GM19438 (cell line): ENCODE measurements at regions not wholly inside any gene's neighbourhood (a gene's known extent, or its start where the extent isn't known, plus 50 kb on each side); places are given as distances from the start of the nearest gene placed in this dataset.

Experiments
- ATAC-seq: cut with Tn5 transposase; IDR thresholded peaks from one replicate; pipeline ENCODE4 v1.9.1; 2021; ENCODE audit warnings: low read depth; ENCODE audit not compliant: unreplicated experiment

DNA sequence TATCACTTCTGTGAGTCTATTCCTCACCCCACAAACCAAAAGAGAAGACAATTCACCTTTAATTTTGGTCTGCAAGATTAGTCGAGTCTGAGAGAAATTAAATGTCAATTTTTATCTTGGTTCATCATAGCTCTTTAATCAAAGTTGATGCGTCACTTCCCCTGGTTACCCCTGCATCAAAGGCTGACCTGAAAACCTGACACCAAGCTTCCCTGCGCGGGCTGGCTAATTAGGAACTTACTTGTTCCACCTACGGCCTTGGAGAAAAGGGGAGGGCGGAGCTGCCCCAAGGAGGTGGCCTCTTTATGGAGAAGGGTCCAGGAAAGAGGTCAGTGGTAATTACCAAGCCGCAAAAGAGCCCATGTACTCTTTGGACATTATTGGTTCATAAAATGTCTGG is 218.4 kb downstream of the ARRDC4 start:
- no peak for ATAC-seq

DNA sequence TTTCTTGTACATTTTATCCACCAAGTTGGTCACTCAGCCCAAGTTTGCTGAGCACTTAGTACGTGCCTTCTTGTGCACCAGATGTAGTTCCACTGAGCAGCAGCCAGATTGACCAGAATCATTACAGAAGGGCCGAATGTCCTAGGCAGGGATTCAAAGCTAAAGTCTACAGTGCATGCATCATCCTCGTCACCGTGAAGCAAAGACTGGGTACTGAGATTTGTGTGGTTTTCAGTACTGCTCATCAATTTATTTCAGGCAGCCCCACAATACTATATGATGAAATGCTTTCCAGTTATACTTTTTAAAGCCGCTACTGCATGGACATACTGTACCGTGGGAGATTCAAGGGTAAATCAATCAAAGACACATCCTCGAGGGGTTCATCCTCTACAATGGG is 227.0 kb downstream of the ARRDC4 start:
- ATAC-seq = no peak

DNA sequence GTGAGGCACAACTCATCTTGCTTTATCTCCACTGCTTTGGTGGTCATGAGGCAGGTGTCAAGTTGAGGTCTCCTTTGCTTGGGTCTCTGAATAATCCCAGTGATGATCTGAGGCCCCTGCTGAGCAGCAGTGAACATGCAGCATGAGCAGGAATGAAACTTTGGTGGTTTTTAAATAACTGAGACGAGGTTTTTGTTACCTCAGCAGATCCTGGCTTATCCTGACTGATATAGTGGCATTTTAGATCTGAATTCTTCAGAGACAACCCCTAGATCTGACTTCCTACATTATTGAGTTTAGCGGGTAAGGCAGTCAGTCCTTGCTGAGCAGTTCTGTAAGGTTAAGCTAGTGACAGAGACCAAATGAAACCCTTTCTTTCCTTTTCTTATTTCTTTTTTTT is 230.4 kb downstream of the ARRDC4 start:
- no peak for ATAC-seq

DNA sequence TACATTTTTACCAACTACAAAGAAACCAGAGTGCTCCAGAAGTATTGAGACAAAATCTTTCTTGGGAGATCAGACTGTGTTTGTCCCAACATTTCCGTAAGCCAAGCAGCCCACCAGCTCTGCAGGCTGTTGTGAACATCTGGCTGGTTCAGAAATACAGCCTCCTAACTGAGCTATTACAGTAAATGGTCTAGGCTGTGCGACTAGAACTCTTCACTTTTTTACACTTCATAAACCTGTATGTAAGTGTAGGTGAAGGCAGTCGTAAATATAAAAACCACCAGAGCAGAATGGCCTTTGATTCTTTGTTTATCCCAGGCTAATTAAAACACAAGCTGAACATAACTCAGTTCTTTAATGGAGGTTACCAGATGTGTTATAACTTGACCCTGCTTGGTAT is 235.3 kb downstream of the ARRDC4 start:
- no peak for ATAC-seq

DNA sequence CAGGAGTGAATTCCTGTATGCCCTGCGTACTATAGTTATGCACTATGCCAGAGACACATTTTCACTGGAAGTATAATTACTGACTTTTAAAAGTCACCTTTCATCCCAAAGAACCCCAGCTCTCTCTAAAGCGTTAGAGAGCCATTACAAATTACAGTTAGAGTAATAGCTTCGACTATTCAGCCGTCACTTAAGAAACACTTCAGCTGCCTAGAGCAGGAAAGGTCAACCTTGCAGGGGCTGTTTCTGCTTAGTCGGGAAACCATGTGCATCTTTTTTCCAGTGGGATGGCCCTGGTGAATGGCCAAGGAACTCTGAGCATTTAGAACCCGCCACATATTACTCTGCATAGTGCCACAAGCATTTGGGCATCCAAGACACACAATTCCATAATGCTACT is 235.9 kb downstream of the ARRDC4 start:
- no peak for ATAC-seq

DNA sequence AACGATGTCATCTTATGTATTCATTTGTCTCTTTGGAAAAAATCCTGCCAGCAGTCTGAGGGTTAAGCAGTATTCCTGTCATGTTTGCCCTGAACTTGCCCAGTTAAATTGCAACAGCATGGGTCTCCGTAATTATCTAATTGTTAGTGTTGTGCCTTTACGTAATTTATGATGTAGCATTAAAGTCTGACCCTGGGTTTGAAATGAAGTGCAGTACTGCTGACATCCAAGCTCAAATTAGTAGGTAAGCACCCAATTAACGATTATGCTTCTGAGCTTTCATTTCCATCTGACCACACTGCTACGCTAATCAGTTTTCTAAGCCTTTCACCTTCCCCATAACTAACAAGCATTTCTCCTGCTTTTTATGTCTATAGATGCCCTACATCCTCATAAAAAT is 241.8 kb downstream of the ARRDC4 start:
- ATAC-seq = no peak

DNA sequence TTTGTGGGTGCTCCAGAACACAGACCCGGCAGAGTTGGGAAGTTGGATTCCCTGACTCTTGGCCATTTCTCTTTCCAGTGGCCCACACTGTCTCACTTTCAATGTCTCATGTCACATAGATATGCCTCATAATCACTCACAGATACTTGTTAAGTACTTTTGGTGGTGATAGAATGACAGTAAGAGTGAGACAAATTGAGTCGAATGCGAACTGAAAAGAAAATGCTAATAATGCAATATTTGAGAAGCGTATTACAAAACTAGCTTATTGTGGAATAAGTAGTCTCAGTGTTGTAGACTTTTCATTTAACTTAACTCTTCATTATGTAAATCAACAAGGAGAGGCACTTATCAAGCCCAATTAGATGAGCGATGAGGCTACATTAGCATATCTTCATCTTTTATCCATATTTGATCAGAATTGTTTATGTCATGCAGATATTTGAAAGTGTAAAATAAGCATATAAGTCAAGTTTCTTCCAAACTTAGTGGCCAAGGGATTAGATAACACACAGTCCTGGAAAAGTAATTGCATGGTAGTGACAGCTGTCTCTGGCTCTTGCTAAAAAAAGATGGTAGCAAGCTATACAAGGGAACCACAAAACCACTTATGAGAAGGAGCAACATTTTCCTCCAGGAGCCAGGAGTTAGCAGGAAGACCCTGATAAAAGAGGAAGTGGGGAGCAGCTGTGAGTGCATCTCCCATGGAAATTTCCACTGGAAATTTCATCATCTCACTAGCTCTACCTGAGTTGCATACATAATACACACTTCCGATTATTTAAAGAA is 243.6 kb downstream of the ARRDC4 start:
- no peak for ATAC-seq

DNA sequence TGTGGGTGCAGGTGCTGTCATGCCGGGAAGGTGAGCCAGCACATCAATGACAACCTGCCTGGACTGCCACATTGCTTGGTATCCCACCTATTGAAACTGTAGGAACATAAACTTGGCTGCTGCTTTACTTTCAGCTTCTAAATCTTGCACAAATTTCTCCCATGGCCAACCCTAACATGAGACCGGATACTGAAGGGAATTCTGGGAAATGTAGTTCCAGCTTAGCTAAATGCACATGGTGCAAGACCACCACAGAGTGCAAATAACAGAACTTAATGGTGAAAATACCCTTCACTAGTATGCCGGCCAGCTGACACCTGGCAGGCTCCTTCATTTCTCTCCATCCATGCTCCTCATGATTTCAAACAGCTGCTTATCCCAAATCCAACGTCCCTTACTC is 247.4 kb downstream of the ARRDC4 start:
- no peak for ATAC-seq

DNA sequence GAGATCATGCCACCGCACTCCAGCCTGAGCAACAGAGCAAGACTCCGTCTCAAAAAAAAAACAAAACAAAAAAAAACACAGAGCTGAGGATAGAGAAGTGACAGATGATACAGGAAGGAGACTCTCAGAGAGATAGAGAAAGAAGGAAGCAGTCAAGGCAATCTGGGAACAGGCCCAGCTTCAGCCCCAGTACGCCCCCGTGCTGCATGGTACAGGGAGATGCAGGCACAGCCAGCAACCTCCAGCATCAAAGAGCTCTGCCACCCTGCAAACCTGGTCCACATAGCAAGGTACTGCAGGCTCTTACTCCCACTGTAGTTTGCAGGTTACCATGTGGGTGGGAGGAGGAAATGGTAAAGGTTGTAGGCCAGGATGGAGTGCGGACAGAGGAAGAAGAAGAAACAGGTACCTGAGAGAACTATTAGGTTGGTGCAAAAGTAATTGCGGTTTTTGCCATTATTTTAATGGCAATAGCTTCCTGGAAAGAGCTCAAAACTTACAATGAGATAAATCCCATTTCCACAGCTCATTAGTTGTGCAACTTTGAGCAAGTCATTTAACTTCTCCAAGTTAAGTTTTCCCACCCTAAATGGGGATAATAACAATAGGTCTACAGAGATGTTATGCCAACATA is 253.0 kb downstream of the ARRDC4 start:
- ATAC-seq = no peak

DNA sequence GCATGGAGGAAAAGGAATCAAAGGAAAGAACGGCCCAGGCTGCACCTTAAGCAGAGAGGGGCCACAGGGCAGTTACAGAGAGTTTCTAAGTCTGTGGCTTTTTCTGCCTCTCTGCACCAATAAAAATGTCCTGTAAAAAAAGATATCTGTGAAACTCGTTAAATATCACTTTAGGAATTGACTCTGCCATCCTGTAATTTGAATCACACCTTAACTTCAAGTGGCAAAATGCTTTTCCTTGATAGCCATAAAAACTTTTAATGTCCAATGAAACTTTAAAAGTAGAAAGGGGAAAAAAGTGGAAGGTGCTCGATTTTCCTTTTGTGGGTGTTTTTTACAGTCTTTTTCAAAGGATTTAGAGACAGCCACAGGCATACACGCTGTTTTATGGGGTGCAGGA is 255.7 kb downstream of the ARRDC4 start:
- ATAC-seq = no peak

DNA sequence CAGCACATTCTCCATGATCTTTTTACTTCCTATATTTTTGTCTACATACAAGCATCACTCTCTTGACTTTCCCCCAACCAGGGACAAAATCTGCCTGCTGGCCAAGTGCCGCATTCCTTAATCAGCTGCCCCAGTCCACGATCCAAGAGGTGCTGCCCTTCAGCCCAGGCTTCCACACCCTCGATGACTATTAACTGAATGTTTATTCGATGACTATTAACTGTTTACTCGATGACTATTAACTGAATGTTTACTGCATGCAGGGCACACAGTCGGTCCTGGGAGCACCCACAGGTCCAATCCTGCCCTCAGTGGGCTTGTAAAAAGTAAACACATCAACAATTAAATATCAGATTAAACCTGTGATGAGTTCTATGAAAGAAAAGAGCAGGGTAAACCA is 256.9 kb downstream of the ARRDC4 start:
- no peak for ATAC-seq

DNA sequence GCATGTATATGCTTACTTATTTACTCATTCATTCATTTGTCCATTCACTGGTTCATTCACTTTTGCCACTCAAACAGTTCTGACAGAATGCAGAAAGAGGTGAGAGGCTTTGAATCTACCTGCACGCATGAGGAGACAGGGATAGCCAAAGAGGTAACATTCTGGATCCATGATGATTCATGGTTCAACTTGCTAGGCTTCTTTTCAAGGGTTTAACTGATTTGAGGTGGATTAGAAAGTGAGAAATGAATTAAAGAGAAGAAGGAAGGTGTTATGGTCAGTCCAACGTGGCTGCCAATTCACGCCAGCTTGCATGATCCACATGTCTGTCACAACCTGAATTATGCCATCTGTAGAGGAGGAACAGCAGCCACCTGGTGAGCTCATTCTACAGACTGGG is 260.6 kb downstream of the ARRDC4 start:
- no peak for ATAC-seq

DNA sequence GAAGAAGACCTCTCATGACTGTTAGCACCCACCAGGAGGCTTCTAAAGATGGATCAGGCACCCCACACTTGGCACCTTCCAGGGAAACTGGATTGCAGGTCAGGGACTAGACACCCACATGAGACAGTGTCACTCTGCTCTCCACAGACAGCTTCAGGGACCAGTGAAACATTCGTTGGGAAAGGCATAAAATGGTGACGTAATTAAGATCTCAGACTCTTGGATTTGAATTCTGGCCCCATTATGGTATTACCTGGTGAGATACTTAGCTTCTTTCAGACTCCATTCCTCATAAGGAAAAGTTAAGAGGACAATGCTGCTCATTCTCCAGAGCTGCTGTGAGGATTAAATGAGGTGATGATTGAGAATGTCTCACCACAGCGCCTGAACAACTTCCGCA is 261.1 kb downstream of the ARRDC4 start:
- no peak for ATAC-seq

DNA sequence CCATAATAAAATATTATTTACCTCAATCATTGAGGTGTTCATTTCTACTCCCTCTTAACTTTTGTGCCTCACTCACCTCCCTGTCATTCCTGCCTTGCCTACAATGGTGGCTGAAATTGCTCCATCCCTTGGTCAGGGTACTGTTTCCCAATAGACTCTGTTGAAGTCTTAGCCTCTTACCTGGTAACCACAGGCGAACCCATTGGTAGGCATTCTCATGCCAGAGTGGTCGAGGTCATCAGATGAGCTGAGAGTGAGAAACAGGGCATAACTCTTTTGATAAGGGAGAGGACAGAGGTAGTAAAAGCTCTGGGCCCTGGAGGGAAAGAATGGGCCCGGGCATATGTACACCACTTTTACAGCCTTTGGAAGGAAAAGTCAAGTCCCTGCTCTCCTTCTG is 265.6 kb downstream of the ARRDC4 start:
- no peak for ATAC-seq

DNA sequence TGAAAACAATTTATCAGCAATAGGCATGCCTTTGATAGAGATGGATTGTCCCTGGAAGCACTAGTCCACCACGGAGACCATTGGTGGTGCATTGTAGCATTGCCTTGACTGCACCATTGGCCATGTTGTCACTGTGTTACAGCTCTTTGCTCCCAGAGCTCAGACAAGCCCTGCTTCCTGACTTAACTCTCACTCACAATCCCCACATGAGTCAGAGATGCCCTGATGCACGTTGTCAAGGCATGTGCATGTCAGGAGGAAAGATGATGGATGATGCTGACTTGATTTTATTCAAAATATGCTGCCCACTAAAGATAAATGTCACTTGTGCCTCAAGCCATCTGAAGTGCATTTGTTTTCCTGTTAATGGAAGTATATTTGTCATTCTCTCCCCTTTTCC is 266.1 kb downstream of the ARRDC4 start:
- ATAC-seq = no peak

DNA sequence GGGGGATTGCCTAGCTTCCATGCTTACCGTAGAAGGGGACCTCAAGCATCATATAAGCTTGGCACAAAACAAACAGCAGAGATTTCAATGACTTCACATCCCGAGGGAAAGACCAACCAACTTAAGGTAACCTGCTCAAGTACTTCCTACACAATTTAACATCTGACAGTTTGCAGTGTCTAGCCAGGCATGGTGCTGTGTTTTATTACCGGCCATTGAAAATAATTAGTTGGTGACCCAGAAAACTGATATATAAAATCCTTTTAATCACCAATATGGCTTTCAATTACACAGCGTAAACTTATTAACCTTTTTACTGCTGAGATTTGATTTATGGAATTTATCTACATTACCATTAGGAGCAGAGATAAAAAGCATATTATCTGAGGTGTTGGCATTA is 268.3 kb downstream of the ARRDC4 start:
- no peak for ATAC-seq

DNA sequence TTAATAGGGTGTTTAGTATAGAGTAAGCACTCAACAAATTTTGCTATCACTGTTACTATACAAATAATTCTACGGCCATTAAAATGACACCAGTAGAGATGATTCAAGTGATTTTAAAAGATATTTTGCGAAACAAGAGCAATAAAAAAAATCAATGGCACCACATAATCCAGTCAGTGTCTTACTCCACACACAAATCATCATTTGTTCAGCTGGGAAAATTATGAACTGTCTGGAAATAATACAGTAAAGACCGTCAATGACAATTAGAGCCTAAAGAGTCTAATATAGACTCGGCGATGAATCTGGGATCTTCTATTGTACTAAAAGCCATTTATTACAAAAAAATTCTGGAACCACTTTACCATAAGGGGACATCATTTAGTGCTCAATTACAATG is 270.5 kb downstream of the ARRDC4 start:
- ATAC-seq = no peak

DNA sequence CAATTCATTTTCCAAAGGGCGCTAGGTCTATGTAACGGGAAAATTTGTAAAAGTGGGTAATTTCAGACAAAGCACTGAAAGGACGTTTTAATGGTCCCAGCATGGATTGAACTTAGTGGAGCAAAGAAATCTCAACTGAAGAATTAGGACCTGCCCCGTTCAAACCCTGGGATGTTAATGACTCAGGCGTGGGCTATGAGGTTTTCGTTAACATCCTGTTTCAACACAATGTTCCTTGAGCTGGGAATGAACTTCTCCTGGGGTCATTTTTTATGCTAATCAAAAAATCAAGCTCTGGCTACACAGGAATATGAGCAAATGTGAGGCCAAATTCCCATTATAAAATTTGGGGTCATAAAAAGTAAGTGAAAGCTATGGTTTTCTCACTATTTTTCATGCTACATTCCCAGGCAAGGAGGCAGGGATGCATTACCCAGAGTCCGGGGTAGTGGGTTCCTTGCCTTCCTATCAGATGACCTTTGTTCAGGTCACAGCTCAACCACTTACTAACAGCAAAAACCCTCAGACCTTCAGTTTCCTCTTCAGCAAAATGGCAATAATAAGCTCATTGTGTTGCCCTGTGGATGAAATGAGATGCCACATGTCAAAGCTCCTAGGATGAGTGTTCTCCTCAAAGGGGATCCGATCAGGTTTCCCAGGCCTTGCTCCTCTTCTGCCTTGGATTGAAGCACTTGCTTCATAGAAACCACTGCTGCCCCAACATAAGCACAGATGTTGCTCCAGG is 271.4 kb downstream of the ARRDC4 start:
- no peak for ATAC-seq

DNA sequence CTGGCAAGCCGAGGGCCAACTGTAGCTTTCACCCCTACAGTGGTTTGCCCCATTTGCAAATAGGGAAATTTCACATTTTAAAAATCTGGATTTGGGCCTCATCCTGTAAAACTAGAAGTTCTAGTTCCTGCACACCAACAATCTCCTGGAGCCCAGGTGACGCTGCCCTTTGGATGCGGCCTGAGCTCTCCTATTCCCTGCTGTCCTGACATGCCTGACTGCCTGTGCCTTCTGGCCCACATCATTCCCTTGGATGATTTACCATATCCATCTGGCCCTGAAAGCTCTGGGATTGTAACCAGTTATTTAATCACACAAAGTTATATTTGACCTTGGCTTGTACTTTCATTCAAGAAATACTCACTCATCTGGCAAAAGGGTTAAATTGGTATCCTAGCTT is 272.3 kb downstream of the ARRDC4 start:
- no peak for ATAC-seq

DNA sequence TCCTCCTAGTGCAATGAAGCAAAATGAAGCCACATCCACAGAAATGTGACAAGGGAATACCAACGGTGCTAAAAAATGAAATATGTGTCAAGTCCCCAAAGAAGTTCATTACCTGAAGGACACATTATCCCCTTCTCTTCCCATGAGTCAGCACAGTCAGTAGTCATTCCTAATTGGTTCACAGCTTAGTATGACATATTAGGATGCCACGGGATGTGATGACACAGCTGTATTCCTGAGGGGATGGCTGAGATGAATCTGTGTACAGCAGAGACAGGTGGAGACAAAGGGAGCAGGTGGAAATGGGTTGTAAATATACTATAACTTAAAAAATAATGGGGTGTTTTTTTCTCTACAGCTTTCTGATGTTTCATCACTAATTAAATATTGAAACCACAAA is 273.4 kb downstream of the ARRDC4 start:
- no peak for ATAC-seq

DNA sequence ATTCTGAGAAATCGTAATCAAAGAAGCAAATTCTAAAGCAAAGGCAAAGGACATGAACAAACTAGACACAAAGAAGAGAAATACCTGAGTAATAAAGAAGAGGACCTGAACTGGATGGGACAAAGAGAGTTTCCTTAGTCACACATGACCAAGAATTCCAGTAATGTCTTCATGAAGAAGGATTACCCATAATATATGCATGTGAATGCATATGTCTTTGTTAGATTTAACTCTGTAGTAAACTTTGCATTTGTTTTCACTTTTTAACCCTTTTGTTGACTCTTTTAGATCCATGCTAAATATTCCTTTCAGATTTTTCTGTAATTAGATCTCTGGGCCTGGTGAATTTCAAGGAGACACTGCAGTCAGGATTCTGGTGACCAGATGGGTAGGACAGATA is 279.8 kb downstream of the ARRDC4 start:
- no peak for ATAC-seq

DNA sequence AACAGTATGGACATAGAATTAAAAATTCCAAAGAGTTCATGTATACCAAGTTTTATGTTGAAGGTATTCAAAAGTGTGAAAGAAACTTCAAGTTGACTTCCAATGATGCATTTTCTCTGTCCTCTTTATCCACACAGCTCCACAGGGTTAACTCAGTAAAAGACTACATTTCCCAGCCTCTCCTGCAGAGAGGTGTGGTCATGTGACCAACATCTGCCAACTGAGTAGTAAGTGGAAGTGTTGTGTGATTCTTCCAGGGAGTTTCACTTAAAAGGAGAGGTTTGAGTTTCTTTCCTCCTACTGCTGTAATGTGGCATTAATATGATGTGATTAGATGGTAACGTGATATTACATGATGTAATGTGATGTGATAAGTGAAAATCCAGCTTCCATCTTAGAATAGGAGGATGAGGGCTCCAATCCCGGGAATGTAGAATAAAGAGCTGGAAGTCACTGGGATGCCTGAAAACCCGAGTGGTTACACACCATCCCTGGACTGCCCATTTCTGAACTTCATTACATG is 280.6 kb downstream of the ARRDC4 start:
- ATAC-seq = no peak
